Activated CD4-positive, alpha-beta T cell treated with anti-CD3 and anti-CD28 coated beads for 24 hours (primary cell): ENCODE measurements at regions not wholly inside any gene's neighbourhood (a gene's known extent, or its start where the extent isn't known, plus 50 kb on each side); places are given as distances from the start of the nearest gene placed in this dataset.
"Not testable (repeated sequence)": the region's sequence is repeated elsewhere in the genome, so short reads cannot be mapped to it uniquely, and the experiment has no call there.

Source experiments
- DNase-seq, 2 donors: peaks; one replicate each; pipeline ENCODE4 v3.0.0-alpha.2; 2020; ENCODE audit warnings: low read depth in 2 of 2

DNA sequence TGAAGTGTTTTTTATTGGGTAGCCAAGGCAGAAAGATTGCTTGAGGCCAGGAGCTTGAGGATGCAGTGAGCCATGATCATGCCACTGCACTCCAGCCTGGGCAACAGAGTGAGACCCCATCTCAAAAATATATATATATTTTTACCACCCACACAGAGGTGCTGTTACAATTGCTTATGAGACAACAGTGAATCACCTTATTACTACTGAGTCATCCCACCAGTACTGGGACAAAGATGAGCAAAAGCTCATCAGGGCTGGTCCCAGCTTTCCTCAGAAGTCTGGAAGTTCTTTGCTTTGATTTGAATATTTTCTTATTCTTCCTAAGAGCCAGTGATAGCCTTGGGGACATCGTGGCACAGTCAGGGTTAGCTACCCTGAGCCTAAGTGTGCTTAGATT is 207.7 kb downstream of the SOX2 start:
- no peak for DNase-seq

DNA sequence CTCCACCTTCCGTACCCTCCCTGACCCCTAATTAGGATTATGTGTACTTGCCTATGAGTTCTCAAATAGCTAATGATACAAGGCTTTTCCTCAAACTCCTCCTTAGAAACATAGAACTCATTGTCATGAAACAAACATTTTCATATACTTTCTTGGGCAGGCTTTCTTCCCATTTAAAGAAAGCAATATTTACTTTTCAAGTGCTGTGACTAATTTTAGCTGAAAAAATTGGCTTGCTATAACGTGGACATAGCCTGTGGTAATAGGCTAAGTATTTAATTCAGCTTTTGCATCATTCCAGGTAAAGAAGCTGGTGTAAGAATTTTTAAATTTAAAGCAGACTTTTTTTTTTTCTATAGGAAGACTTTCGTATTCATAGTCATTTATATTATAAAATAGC is 208.7 kb downstream of the SOX2 start:
- no peak for DNase-seq

DNA sequence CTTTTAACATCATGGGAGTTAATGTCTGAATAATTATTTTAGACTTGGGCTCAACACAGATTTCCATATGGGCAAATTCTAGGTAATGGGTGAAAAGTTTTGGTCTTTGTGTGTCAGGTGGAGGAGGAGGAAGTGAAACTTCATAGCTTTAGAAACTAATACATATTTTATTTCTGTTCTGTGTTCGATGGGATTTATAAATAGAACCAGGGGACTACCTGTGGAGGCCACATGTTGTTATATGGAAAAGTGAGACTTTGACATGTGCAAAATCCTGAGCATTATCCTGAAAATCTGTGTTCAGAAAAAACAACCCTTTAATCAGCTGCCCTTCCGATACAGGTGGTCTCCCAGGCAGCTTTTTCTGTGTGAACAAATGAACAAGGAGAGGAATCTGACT is 209.5 kb downstream of the SOX2 start:
- DNase-seq, result no peak

DNA sequence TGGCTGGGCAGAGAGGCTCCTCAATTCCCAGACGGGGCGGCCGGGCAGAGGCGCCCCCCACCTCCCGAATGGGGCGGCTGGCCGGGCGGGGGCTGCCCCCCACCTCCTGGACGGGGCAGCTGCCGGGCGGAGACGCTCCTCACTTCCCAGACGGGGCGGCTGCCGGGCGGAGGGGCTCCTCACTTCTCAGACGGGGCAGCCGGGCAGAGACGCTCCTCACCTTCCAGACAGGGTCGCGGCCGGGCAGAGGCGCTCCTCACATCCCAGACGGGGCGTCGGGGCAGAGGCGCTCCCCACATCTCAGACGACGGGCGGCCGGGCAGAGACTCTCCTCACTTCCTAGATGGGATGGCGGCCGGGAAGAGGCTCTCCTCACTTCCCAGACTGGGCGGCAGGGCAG is 214.1 kb downstream of the SOX2 start:
- DNase-seq, result not testable (repeated sequence)

DNA sequence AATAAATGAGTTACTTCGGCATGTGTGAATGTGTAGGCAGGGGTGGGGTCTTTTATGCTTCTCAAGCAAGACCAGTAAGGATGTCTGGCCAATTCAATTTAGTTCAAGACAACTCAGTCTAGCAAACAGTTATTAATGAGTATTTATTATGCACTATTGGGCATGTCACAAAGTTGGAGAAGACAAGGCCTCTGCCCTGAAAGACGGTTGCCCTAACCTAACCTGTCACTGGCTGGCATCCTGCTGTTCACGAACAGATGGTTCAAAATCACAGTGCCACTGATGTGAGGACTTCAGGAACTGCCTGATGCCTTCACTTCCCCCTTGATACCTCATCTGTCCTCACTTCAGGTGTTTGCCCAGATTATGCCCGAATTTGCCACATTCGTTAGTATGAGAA is 217.8 kb downstream of the SOX2 start:
- DNase-seq, result no peak

DNA sequence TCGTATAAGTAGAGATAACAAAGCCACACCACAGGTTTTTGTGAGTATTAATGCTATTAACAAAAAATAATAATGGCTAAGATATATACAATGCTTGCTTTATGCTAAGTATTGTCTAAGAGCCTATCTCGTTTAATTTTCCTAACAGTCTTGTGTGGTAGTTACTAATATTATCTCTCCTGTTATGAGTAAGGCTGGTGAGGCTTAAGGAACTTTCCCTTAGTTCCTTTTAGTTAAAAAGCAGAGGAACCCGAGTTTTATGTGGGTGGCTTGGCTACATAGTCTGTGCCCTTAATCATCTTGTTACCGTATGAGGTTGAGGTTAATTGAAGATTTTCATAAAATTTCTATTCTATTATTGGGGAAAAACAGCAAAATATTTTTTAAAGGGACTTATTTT is 218.4 kb downstream of the SOX2 start:
- DNase-seq, result no peak

DNA sequence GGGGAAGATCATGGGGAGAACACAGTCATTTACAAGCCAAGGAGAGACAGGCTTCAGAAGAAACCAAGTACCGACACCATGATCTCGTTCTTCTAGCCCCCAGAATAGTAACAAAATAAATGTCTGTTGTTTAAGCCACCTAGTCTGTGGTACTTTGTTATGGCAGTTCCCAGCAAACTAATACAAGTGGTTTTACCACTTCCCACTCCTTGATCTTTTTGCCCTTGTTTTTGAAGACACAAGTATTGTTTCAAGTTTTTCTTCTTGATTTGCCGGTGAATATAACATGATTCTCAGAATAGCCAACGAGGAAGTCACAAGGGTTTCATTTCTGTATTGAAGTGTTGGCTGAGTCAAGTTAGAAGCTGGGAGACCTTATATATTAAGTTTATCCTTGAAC is 220.3 kb downstream of the SOX2 start:
- DNase-seq, result no peak

DNA sequence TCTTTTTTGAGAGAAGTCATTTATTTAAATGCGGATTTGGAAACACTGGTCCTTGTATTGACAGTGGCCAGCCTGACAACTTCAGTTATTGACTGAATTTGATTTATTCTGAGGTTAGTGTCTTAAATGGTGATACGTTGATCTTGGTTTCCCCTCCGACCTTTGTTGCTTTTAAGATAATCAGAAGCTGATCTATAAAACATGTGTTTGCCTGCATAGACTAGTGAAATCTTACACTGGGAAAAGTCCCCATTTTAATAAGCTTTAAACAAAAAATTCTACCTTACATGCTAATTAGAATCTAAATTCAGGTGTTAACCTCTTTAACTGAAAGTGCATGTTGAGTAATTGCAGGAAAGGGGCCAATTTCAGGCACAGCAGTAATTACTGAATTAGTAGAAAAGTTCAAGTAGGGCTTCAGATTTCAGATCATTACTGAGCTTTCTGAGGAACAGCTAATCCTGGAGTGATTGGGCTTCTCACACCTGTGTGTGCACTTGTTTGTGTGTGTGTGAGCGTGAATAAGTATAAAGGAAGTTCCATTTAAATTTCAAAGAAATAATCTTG is 221.4 kb downstream of the SOX2 start:
- DNase-seq, result no peak

DNA sequence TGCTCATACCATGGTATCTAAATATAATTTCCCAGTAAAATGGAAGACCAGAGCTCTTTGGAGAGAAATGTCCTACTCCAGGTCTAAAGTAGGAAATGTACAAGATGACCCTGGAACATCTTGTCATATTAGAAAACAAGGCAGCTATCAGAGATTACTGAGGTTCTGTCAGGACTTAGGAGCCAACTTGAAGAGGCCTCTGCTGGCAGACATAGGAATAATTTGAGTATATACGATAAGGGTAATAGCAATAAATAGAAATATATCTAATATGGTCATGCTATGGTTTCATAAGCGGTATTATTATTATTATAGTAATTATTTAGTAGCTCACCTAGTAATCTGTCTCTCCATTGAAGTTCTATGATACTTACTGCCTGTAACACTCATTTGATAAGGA is 224.2 kb downstream of the SOX2 start:
- no peak for DNase-seq

DNA sequence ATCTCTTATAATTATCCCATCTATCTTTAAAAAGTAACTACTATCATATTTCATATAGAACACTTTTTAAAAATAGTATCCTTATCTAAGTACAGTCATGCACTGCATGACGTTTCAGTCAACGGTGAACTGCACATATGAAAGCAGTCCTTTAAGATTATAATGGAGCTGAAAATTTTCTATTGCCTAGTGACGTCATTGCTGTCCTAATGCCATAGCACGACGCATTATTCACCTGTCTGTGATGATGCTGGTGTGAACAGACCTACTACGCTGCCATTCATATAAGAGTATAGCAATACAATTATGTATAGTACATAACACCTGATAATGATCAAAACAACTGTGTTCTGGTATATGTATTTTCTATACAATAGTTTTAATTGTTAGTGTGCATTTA is 225.0 kb downstream of the SOX2 start:
- DNase-seq, result no peak

DNA sequence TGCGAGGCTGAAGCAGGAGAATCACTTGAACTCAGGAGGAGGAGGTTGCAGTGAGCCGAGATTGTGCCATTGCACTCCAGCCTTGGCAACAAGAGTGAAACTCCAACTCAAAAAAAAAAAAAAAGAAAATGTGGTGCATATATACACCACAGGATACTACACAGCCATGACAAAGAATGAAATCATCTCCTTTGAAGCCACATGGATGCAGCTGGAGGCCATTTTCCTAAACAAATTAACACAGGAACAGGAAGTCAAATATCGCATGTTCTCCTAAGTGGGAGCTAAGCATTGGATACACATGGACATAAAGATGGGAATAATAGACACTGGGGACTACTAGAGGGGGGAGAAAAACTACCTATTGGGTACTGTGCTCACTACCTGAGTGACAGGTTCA is 226.9 kb downstream of the SOX2 start:
- DNase-seq, result not testable (repeated sequence)

DNA sequence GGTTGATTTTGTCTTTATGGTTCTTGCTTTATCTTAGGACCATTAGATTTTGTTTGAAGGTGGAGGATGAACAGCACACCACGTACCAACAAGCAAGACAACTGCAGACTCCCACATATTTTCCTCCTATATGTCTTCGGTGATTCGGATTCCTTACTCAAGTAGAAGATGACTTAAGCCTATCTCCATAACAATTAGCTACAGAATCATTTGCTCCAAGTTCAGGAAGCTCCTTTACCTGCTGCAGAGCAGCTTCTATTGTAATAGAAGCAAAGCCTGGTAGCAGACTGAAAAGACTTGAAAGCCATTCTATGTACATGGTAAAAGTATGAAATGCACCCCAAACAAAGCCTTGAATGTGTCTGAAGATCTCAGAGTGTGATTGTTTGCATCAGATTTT is 229.0 kb downstream of the SOX2 start:
- DNase-seq, result no peak

DNA sequence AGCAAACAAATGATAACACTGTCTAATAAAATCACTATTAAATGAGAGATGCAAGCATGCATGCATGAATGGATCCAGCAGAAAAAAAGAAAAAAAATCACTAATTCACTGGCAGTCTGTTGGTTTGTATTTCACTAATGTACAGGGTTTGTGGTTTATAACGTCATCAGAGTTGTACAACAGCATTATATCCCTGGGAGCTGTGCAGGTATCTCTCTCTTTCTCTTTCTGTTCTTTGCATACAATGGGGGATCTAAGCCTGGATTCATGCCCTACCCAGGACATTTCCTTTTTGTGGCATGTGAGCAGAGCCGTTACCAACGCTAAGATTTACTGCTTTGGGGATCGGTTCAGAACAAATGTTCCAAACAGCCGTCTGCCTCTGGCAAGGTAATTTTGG is 229.5 kb downstream of the SOX2 start:
- DNase-seq, result no peak

DNA sequence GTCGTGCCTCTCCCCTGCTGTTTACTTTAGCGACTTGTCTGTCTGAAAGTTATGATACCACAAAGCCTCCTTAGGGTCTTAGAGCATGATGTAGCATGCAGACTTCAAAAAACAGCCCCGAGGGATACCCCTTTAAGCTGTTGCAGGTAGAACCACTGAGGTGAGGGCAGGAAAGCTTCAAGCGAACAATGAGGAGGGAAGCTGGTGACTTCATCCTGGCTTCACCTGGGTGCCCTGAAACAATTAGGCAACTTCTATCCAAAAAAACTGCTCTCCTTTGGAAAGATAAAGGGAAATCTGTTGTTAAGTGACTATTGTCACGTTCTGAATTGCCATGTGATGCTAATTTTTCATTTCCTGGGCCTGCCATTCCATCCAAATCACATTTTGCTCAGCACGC is 231.6 kb downstream of the SOX2 start:
- DNase-seq, result no peak

DNA sequence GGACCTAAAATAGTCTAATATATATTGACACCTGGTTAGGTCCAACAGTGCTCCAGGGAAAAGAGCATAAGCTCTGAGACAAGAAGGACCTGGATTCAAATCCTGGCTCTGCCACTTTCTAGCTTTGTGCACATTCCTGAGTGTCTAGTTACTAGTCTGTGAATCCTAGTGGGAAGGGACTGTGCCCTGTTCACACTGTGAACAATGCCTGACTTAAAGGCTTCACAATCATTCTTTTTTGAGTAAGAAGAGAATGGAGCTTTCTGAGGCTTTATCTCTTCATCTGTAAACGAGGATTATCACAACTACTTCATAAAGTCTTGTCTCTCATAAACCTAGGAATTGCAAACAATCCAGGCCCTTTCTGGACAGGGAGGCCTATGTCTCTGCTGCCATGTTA is 235.9 kb downstream of the SOX2 start:
- no peak for DNase-seq

DNA sequence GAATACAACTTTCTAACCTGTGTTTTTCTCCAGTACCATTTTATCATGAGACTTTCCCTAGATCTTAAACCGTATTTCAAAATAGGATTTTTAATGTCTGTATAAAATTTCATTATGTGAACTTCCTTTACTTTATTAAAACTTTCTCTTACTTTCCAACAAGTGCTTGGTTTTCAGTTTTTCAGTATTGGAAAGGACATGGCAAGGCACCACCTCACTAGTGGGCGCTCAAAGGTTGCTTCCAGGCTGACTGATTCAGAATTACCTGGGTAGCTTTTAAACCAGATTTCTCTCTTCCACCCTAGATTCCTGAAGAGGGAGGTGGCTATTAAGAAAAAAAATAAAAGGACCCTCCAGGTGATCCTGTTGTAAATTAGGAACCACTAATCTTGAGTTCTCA is 236.6 kb downstream of the SOX2 start:
- DNase-seq, result no peak

DNA sequence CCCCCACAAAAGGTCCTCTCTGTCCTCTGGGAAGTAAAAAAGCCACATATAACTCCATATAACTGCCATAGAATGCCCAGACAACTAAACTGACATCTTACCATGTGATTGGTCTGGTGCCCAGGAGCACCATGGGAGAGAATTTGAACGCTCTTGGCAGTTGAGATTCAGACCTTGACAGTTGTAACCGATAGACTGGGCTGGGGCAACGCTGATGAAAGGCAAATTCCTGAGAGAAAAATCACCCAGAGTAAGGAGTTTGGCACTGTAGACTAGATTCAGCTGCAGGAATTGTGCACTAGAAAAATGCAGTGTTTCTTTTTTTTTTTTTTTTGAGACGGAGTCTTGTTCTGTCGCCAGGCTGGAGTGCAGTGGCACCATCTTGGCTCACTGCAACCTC is 240.5 kb downstream of the SOX2 start:
- DNase-seq, result no peak

DNA sequence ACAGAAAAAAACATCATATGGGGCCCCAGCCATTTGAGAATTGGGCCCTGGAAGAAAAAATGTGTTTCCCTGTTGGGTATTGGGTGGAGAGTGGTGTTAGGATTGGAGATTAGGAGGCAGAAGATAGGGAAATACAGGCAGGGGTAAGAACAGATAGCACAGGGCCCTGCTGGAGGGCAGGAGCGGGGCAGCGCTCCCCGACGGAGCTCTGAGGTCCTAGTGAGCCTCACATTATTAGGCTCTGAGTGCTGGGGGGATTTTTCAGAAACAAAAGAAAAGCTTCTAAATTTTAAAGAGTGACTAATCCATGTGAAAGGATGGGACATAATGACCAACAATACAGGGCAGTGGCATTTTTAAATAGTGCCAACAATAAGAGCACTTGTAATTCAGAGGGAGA is 241.2 kb downstream of the SOX2 start:
- no peak for DNase-seq

DNA sequence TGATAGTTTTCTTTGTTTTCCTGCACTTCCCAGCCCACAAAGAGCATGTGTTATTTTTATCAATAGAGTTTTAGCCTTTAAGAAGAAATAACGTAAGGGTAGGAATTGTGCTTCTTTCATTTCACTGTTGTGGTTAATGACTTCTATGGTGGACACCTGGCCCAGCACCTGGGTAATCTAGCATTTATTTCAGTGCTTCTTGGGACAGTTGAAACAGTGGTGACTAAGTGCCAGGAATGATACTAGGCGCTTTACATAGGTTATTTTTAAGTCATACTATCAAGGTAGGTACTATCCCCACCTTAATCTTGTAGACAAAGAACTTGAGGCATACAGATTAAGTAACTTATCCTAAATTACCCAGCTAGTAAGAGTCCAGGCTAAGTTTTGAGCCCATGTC is 243.8 kb downstream of the SOX2 start:
- no peak for DNase-seq

DNA sequence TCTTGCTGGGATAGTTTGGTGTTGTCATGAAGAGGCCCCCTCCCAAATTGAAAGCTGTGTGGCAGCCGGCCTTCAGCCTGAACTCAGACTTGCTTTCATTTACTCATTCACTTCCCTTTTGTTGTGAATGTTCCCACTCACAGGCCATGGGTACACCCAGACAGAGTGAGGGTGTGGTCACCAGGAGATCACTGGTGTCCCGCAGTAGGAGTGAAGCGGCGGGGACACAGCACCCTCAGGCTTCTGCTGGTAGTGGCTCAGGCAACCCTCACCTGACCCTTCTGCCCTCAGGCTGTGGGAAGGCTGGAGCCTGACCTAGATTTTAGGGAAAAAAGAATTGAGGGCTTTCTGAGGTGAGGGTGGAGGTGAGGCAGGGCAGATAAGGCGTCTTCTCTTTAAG is 244.4 kb downstream of the SOX2 start:
- DNase-seq, result no peak

DNA sequence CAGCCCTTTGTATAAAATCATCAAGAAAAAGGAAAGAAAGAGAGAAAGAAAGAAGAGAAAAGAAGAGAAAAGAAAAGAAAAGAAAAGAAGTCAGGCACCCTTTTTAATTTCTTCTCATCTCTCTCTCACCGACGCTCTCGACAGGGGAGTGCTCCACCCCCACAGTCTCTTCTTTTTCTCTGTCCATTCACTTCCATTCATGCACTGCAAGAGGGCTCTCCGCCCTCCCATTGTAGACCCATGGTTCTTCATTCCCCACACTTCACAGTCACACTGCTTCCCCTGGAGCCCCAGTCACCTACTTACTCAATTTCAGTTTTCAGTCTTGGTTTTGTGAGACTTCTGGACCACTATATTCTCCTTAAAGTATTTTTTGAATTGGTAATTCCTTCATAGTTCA is 254.7 kb downstream of the SOX2 start:
- DNase-seq, result no peak

DNA sequence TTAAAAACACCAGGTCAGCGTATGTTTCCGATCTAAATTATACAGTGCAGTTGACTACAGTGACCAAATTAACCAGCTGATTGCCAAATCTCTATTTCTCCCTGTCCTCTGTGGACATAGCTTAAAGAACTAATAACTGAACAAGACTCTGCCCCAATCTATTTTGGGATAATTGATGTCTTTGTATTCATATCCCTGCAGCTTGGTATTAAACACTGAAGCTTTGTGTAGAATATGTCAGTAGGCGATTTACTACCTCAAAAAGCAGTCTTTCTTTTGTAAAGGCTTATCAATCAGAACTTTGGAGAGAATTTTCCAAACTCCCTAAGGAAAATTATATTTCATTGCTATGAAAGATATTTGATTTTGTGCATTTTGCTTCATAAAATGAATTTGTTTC is 258.2 kb downstream of the SOX2 start:
- no peak for DNase-seq

DNA sequence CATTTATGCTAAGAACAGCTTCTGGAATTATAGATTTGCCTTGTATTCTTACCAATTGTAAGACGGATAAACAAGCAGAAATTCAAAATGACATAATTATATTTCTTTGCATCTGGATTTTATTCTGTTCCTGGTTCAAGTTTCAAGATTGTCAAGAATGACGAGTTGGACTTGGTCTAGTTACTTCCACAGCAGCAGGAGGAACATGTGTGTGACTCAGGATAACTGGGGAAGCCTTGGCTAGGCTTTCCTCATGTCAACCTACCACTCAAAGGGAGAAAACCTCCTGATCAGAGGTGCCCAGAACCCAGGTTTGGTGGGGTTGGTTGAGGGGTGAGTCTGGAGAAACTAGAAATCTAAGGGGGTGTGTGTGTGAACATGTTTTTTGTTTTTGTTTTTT is 259.7 kb downstream of the SOX2 start:
- DNase-seq, result no peak

DNA sequence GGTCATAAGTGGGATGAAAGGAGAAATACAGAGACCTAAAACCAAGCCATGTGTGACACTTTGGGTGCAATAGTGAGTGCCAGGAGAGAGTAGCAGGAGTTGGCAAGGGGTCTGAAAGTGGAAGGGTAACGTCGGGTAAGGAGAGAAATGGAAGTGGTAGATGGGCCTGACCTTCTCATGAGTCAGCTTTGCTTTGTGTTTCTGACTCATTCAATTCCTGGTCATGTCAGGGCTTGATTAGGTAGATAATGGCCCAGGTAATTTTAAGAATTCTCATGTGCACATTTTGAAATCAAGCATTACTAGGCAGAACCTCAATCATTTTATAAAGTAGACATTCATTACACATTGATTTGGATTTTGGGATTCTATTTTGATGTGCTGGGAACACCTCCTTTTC is 262.5 kb downstream of the SOX2 start:
- no peak for DNase-seq

DNA sequence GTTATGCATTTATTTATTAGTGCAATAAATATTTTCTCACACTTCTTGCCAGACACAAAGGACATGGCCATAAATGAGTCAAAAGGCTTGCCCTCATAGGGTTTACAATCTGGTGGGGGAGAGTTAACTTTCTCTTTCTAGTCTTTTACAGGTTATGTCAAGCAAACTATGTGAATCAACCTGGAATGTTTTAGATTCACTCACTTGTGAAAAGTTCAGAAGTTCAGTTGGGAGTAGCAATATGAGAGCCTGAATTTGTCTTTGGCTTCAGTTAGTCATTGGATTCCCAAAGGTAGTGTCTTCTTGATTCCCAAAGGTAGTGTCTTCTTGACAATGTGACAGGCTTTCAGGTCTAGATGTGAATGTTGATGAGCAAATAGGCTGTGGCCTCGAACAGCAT is 264.8 kb downstream of the SOX2 start:
- no peak for DNase-seq
